ENCODE measurements at regions not wholly inside any gene's neighbourhood (a gene's known extent, or its start where the extent isn't known, plus 50 kb on each side); places are given as distances from the start of the nearest gene placed in this dataset.

GRCh38 chr20:58071991-58072390 is 156.5 kb downstream of the ANKRD60 start:
- TF ChIP-seq POLR2A (IDR thresholded peaks at IDR 0.05; ENCODE audit: low read depth, low read length) (no peak), POLR2AphosphoS5 (IDR thresholded peaks at IDR 0.05; ENCODE audit: low read depth, low read length) (no peak)

Measured in GM12891 (cell line).